H1 (cell line): ENCODE measurements at regions not wholly inside any gene's neighbourhood (a gene's known extent, or its start where the extent isn't known, plus 50 kb on each side); places are given as distances from the start of the nearest gene placed in this dataset.

ENCODE experiments used
- ASH2L ChIP-seq: fragments of 200-600, 300-600 bp; sonication (generic); IDR thresholded peaks from one replicate; pipeline ENCODE4 v1.7.1; 2017; ENCODE audit warnings: low read length
- BACH1 ChIP-seq: IDR thresholded peaks from 2 replicates; pipeline ENCODE4 v1.6.1; 2012; ENCODE audit warnings: low read length, improper control_type of control experiment
- HDAC2 ChIP-seq, 2 experiments: fragments of 300-600 bp in 1 of 2; sonication (generic) in 1 of 2; IDR thresholded peaks; 2 replicates each; pipeline ENCODE4 v1.6.1; 2011 to 2012; ENCODE audit warnings: low read depth in 2 of 2, low read length in 2 of 2, mild to moderate bottlenecking in 2 of 2, moderate library complexity in 2 of 2, borderline replicate concordance in 1 of 2, inconsistent platforms in 1 of 2
- SIX5 ChIP-seq: IDR thresholded peaks from 2 replicates; pipeline ENCODE4 v1.6.1; 2011; ENCODE audit warnings: mild to moderate bottlenecking, low read depth, low read length
- TCF12 ChIP-seq: IDR thresholded peaks from 2 replicates; pipeline ENCODE4 v1.6.1; 2011; ENCODE audit warnings: low read depth, mild to moderate bottlenecking, low read length

- no peak for TF ChIP-seq SIX5
- TF ChIP-seq BACH1, result no peak
- TF ChIP-seq ASH2L, result no peak
- TF ChIP-seq HDAC2 (IDR thresholded peaks at IDR 0.05; ENCODE audit: borderline replicate concordance in 1 of 2, low read depth in 2 of 2, low read length in 2 of 2), result no peak
- no peak for TF ChIP-seq TCF12
Measured at GRCh38 chr7:152910545-152911225, 151.1 kb downstream of the ACTR3B start (continued).
